ENCODE measurements at regions not wholly inside any gene's neighbourhood (a gene's known extent, or its start where the extent isn't known, plus 50 kb on each side); places are given as distances from the start of the nearest gene placed in this dataset.

GRCh38 chr3:72081471-72082185 lies 296.7 kb upstream of the PROK2 start:
- intact Hi-C loops (cut with DNase I) = no loop called here
- Histone ChIP-seq H3K4me3 (no peak overlapping the region), H3K27me3 (no peaks in the 10 kb centered on the region), H3K4me1 (no peaks in the 10 kb centered on the region), H3K36me3 (no peaks in the 10 kb centered on the region), H3K27ac (no peak overlapping the region), H3K9me3 (no peaks in the 10 kb centered on the region)
- peak in 3 of 4 donors; percentile 8 to 44 (median 9) for ATAC-seq
- no peak for TF ChIP-seq CTCF (IDR thresholded peaks at IDR 0.05)
- no peak for FAIRE-seq
- no peak for DNase-seq
- WGBS, 2 donors = 84 to 86% methylated on average over 6 of the region's 6 CpGs

GRCh38 chr3:72080800-72081199 lies 295.9 kb upstream of the PROK2 start:
- intact Hi-C loops (cut with DNase I) = no loop called here
- 72 to 77% methylated on average over 5 of the region's 5 CpGs for WGBS, 2 donors
- no peak for ATAC-seq

GRCh38 chr3:72080095-72080494 lies 295.1 kb upstream of the PROK2 start:
- FAIRE-seq (no peak), ATAC-seq (no peak), DNase-seq (no peak)
- intact Hi-C loops (cut with DNase I) = no loop called here
- 83 to 89% methylated on average over 3 of the region's 3 CpGs for WGBS, 2 donors
- Histone ChIP-seq H3K36me3 (no peaks in the 10 kb centered on the region), H3K27me3 (no peaks in the 10 kb centered on the region), H3K4me3 (no peak overlapping the region), H3K4me1 (no peaks in the 10 kb centered on the region), H3K9me3 (no peaks in the 10 kb centered on the region), H3K27ac (no peak overlapping the region)
- no peak for TF ChIP-seq CTCF (IDR thresholded peaks at IDR 0.05)

More at GRCh38 chr3:72080800-72081199, 295.9 kb upstream of the PROK2 start:
- Histone ChIP-seq H3K27me3 (no peaks in the 10 kb centered on the region), H3K9me3 (no peaks in the 10 kb centered on the region), H3K36me3 (no peaks in the 10 kb centered on the region), H3K4me3 (no peak overlapping the region), H3K4me1 (no peaks in the 10 kb centered on the region), H3K27ac (no peak overlapping the region)
- DNase-seq (no peak), FAIRE-seq (no peak)
- no peak for TF ChIP-seq CTCF (IDR thresholded peaks at IDR 0.05)

- H3K4me1 ChIP-seq = no peaks in the 10 kb centered on the region
- H3K4me3 ChIP-seq = no peak overlapping the region
- TF ChIP-seq CTCF (IDR thresholded peaks at IDR 0.05) = no peak
- H3K27ac ChIP-seq = no peak overlapping the region
- 78 to 84% methylated on average over 2 of the region's 2 CpGs for WGBS, 2 donors
- no peak for DNase-seq
- no peak for ATAC-seq
- intact Hi-C loops (cut with DNase I) = no loop called here
- no peak for FAIRE-seq
- no peaks in the 10 kb centered on the region for H3K27me3 ChIP-seq
- no peaks in the 10 kb centered on the region for H3K9me3 ChIP-seq
- H3K36me3 ChIP-seq = no peaks in the 10 kb centered on the region
These were observed 294.5 kb upstream of the PROK2 start for GRCh38 chr3:72079369-72079872.

- Histone ChIP-seq H3K9me3 (no peaks in the 10 kb centered on the region), H3K4me1 (no peaks in the 10 kb centered on the region), H3K27me3 (no peaks in the 10 kb centered on the region), H3K27ac (no peak overlapping the region), H3K4me3 (no peak overlapping the region), H3K36me3 (no peaks in the 10 kb centered on the region)
- no peak for FAIRE-seq
- no peak for TF ChIP-seq CTCF (IDR thresholded peaks at IDR 0.05)
- intact Hi-C loops (cut with DNase I) = no loop called here
- DNase-seq = no peak
- no peak for ATAC-seq
- 74 to 82% methylated on average over 2 of the region's 2 CpGs for WGBS, 2 donors
These were observed 293.9 kb upstream of the PROK2 start for GRCh38 chr3:72078676-72079368.
